CD14-positive monocyte (primary cell): ENCODE measurements at regions not wholly inside any gene's neighbourhood (a gene's known extent, or its start where the extent isn't known, plus 50 kb on each side); places are given as distances from the start of the nearest gene placed in this dataset.

Source experiments
- DNase-seq, 3 donors: peaks; one replicate each; pipeline ENCODE4 v3.0.0-alpha.2; 2011 to 2022
- H2AFZ ChIP-seq: 2 replicates; pipeline ENCODE4 v1.6.0; 2012; ENCODE audit warnings: mild to moderate bottlenecking, low read depth, low read length, inconsistent platforms; ENCODE audit not compliant: insufficient read depth, poor library complexity, severe bottlenecking
- H3K27ac ChIP-seq, 2 donors: 1 replicate in 1 of 2; 2 replicates in 1 of 2; pipeline ENCODE4 v1.5.1; 2012 to 2013; ENCODE audit warnings: low read length in 2 of 2, control low read depth in 1 of 2, inconsistent platforms in 1 of 2, low read depth in 1 of 2, mild to moderate bottlenecking in 1 of 2
- H3K27me3 ChIP-seq, 2 donors: one replicate each; pipeline versions ENCODE4 v1.6.0 to v1.6.1; 2011 to 2013; ENCODE audit warnings: low read length in 2 of 2; ENCODE audit not compliant: control insufficient read depth in 2 of 2, insufficient read depth in 2 of 2
- H3K36me3 ChIP-seq, 2 donors: replicated peaks in 1 of 2; 1 replicate in 1 of 2; 2 replicates in 1 of 2; pipeline versions ENCODE4 v1.5.1 to v1.6.1; 2012 to 2013; ENCODE audit warnings: low read length in 2 of 2, control low read depth in 1 of 2, inconsistent platforms in 1 of 2, mild to moderate bottlenecking in 1 of 2; ENCODE audit not compliant: insufficient read depth in 2 of 2, control insufficient read depth in 1 of 2
- H3K4me1 ChIP-seq, 2 donors: 1 replicate in 1 of 2; 2 replicates in 1 of 2; pipeline versions ENCODE4 v1.5.1 to v1.6.1; 2012 to 2013; ENCODE audit warnings: low read length in 2 of 2, control low read depth in 1 of 2, inconsistent platforms in 1 of 2, mild to moderate bottlenecking in 1 of 2, moderate library complexity in 1 of 2; ENCODE audit not compliant: insufficient read depth in 2 of 2, control insufficient read depth in 1 of 2
- H3K4me2 ChIP-seq: replicated peaks from 2 replicates; pipeline ENCODE3; 2012; ENCODE audit warnings: low read length, moderate library complexity, mild to moderate bottlenecking; ENCODE audit not compliant: poor library complexity, severe bottlenecking; ENCODE audit errors: extremely low read depth
- H3K4me3 ChIP-seq, 3 experiments: fragments of 200-600 bp in 1 of 3; sonication (generic) in 1 of 3; replicated peaks in 1 of 3; 1 replicate in 2 of 3; 2 replicates in 1 of 3; pipeline ENCODE4 v1.5.1; 2011 to 2013; ENCODE audit warnings: low read length in 3 of 3, mild to moderate bottlenecking in 3 of 3, control low read depth in 2 of 3, low read depth in 2 of 3, inconsistent platforms in 1 of 3, moderate library complexity in 1 of 3
- H3K79me2 ChIP-seq: 2 replicates; pipeline ENCODE4 v1.6.0; 2012; ENCODE audit warnings: mild to moderate bottlenecking, control low read depth, inconsistent platforms, low read length, moderate library complexity; ENCODE audit not compliant: insufficient read depth
- H3K9ac ChIP-seq: 2 replicates; pipeline ENCODE4 v1.6.0; 2017; ENCODE audit warnings: low read length, mild to moderate bottlenecking; ENCODE audit not compliant: insufficient read depth, poor library complexity, severe bottlenecking
- H3K9me3 ChIP-seq, 2 donors: replicated peaks in 1 of 2; 1 replicate in 1 of 2; 2 replicates in 1 of 2; pipeline versions ENCODE4 v1.5.1 to v1.6.1; 2012 to 2013; ENCODE audit warnings: low read length in 2 of 2, control low read depth in 1 of 2; ENCODE audit not compliant: control insufficient read depth in 1 of 2, insufficient read depth in 1 of 2
- H4K20me1 ChIP-seq: 2 replicates; pipeline ENCODE4 v1.6.0; 2012; ENCODE audit warnings: mild to moderate bottlenecking, low read length, control low read depth, moderate library complexity; ENCODE audit not compliant: insufficient read depth
- H3K27ac Mint-ChIP-seq, 7 donors: one replicate each; pipeline ENCODE4 v1.8.0; 2020; ENCODE audit warnings: mild to moderate bottlenecking in 7 of 7, mixed read lengths in 7 of 7, moderate library complexity in 6 of 7, inconsistent platforms in 2 of 7
- H3K27me3 Mint-ChIP-seq, 3 donors: one replicate each; pipeline ENCODE4 v1.8.0; 2021 to 2022; ENCODE audit warnings: low read depth in 3 of 3, mild to moderate bottlenecking in 3 of 3, mixed read lengths in 3 of 3, moderate library complexity in 3 of 3, inconsistent platforms in 1 of 3
- H3K36me3 Mint-ChIP-seq, 2 donors: one replicate each; pipeline ENCODE4 v1.8.0; 2020; ENCODE audit warnings: mixed read lengths in 2 of 2, inconsistent platforms in 1 of 2, mild to moderate bottlenecking in 1 of 2
- H3K4me1 Mint-ChIP-seq: one replicate; pipeline ENCODE4 v1.8.0; 2020; ENCODE audit warnings: mild to moderate bottlenecking, mixed read lengths
- H3K4me3 Mint-ChIP-seq, 2 donors: one replicate each; pipeline ENCODE4 v1.8.0; 2020; ENCODE audit warnings: mild to moderate bottlenecking in 2 of 2, mixed read lengths in 2 of 2, moderate library complexity in 1 of 2
- H3K9me3 Mint-ChIP-seq, 7 donors: one replicate each; pipeline ENCODE4 v1.8.0; 2020 to 2022; ENCODE audit warnings: mixed read lengths in 7 of 7, mild to moderate bottlenecking in 6 of 7, moderate library complexity in 6 of 7, inconsistent platforms in 2 of 7
- WGBS: methylation state at CpG from one replicate; pipeline ENCODE4 v1.1.5; 2013; ENCODE audit warnings: missing lambda C conversion rate; ENCODE audit not compliant: insufficient coverage; 5-methylcytosine and 5-hydroxymethylcytosine counted together
- intact Hi-C, 2 donors: fragments of 100-400 bp; cut with micrococcal nuclease; formaldehyde crosslinking; loops; one replicate each; pipeline versions ENCODE4 v1.15.0 to v1.15.1; 2023
- TF ChIP-seq, protein P1 (sequence below): fragments of 200-600 bp; IDR thresholded peaks from one replicate; pipeline ENCODE4 v1.8.0; 2022; ENCODE audit warnings: antibody characterized with exemption, mild to moderate bottlenecking

DNA sequence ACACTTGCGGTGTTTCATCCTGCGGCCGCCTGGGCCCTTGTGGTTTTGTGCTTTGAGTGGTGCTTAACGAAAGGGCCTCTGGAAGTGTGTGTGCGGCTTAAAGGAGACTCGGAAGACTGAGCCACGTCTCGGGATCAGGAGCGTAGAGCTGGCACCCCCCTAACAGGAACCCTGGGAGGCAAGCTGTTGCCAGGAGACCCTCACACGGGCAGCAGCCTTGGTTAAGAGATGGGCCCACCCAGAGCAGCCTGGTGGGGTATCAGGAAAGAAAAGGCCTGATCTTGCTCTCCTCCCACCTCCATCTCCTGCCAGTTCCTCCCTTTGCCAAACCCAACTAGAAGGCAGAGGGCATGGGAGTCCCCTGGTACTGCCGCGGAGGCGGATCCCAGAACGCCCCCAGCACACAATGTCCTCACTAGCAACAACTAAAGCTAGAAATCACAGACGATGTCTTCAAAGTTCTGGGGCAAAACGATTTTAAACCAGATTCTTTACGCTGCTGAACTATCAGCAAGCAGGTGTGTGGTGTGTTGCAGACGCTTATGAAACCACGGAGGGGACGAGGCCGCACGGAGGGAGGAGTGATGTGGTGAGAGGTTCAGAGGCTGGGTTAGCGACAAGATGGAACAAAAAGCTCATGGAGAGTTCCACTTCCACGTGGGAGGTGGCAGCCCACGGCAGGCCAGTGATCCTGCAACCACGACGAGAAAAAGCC, 67.0 kb upstream of the INPP5A start:
- Mint-ChIP-seq H3K9me3 (peaks cover 0 to 19% (median 10%) of the 10 kb centered on the region in 7 donors), H3K27me3 (peaks cover 6 to 9% (median 7%) of the 10 kb centered on the region in 3 donors), H3K4me1 (no peaks in the 10 kb centered on the region), H3K36me3 (no peaks in the 10 kb centered on the region), H3K27ac (no peak overlapping the region), H3K4me3 (no peak overlapping the region)
- Histone ChIP-seq H4K20me1 (no peaks in the 10 kb centered on the region), H3K4me1 (no peaks in the 10 kb centered on the region), H3K9ac (no peak overlapping the region), H3K36me3 (no peaks in the 10 kb centered on the region), H3K4me2 (no peak overlapping the region), H3K79me2 (no peaks in the 10 kb centered on the region), H3K9me3 (peaks cover 0 to 17% of the 10 kb centered on the region in 2 donors), H3K27ac (no peak overlapping the region), H3K4me3 (no peak overlapping the region), H3K27me3 (peaks cover 0 to 2% of the 10 kb centered on the region in 2 donors), H2AFZ (no peak overlapping the region)
- WGBS: 84% methylated on average over 26 of the region's 27 CpGs
- TF ChIP-seq, protein P1, sequence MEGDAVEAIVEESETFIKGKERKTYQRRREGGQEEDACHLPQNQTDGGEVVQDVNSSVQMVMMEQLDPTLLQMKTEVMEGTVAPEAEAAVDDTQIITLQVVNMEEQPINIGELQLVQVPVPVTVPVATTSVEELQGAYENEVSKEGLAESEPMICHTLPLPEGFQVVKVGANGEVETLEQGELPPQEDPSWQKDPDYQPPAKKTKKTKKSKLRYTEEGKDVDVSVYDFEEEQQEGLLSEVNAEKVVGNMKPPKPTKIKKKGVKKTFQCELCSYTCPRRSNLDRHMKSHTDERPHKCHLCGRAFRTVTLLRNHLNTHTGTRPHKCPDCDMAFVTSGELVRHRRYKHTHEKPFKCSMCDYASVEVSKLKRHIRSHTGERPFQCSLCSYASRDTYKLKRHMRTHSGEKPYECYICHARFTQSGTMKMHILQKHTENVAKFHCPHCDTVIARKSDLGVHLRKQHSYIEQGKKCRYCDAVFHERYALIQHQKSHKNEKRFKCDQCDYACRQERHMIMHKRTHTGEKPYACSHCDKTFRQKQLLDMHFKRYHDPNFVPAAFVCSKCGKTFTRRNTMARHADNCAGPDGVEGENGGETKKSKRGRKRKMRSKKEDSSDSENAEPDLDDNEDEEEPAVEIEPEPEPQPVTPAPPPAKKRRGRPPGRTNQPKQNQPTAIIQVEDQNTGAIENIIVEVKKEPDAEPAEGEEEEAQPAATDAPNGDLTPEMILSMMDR: no peak
- intact Hi-C loops: no loop called here
- no peak for DNase-seq

DNA sequence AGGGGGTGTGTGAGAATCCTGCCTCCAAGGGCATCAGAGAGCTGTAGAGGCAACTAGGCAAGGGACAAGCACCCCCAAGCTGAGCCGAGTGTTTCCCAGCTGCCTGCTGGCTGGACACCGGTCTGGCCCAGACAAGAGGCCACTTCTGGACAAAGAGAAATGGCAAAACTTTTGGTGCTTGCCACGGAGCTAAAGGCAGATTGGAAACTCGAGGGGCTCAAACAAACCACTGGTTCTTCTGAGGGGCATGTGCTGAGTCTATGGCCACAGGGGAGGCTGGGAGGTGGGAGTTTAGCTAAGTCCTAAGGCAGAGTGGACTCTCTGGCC, 66.5 kb upstream of the INPP5A start:
- Histone ChIP-seq H3K4me2 (no peak overlapping the region), H3K4me1 (no peaks in the 10 kb centered on the region), H4K20me1 (no peaks in the 10 kb centered on the region), H3K79me2 (no peaks in the 10 kb centered on the region), H3K36me3 (no peaks in the 10 kb centered on the region), H3K4me3 (no peak overlapping the region), H2AFZ (no peak overlapping the region), H3K9me3 (peaks cover 0 to 17% of the 10 kb centered on the region in 2 donors), H3K27ac (no peak overlapping the region), H3K9ac (no peak overlapping the region), H3K27me3 (peaks cover 0 to 2% of the 10 kb centered on the region in 2 donors)
- Mint-ChIP-seq H3K27ac (no peak overlapping the region), H3K4me1 (no peaks in the 10 kb centered on the region), H3K9me3 (peaks cover 0 to 19% (median 10%) of the 10 kb centered on the region in 7 donors), H3K27me3 (peaks cover 6 to 10% (median 9%) of the 10 kb centered on the region in 3 donors), H3K36me3 (no peaks in the 10 kb centered on the region), H3K4me3 (no peak overlapping the region)
- WGBS: 86% methylated on average over 4 of the region's 4 CpGs
- DNase-seq: no peak
- intact Hi-C loops: no loop called here
- TF ChIP-seq, protein P1: no peak
